WI38 (cell line): ENCODE measurements at regions not wholly inside any gene's neighbourhood (a gene's known extent, or its start where the extent isn't known, plus 50 kb on each side); places are given as distances from the start of the nearest gene placed in this dataset.
"Not testable (repeated sequence)": the region's sequence is repeated elsewhere in the genome, so short reads cannot be mapped to it uniquely, and the experiment has no call there.

Source experiments
- H3K4me3 ChIP-seq: 2 replicates; pipeline ENCODE4 v1.5.1; 2011; ENCODE audit warnings: low read depth, mild to moderate bottlenecking, control low read depth, low read length
- TF ChIP-seq, protein P1 (sequence below): IDR thresholded peaks from 2 replicates; pipeline ENCODE4 v1.5.1; 2012; ENCODE audit warnings: low read depth, mild to moderate bottlenecking, control low read depth, low read length

DNA sequence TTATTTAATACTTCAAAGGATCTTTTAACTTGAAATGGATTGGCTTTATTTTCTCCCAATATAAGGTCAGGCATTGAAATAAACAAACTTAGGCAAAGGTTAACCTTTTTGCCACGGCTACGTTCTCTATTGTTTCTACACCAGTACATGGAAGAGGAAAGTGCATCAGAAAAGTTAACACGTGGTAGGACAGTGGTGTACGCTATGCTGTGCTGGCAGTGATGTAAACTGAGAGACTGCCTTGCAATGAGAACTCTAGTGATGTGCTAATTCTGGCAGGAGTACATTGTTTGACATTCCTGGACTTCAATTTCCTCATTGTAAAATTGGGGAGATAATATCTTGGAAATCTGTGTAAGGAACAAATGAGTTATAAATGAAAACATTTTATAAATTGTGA is 208.2 kb downstream of the TMA16 start:
- TF ChIP-seq, protein P1, sequence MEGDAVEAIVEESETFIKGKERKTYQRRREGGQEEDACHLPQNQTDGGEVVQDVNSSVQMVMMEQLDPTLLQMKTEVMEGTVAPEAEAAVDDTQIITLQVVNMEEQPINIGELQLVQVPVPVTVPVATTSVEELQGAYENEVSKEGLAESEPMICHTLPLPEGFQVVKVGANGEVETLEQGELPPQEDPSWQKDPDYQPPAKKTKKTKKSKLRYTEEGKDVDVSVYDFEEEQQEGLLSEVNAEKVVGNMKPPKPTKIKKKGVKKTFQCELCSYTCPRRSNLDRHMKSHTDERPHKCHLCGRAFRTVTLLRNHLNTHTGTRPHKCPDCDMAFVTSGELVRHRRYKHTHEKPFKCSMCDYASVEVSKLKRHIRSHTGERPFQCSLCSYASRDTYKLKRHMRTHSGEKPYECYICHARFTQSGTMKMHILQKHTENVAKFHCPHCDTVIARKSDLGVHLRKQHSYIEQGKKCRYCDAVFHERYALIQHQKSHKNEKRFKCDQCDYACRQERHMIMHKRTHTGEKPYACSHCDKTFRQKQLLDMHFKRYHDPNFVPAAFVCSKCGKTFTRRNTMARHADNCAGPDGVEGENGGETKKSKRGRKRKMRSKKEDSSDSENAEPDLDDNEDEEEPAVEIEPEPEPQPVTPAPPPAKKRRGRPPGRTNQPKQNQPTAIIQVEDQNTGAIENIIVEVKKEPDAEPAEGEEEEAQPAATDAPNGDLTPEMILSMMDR = no peak
- no peak overlapping the region for H3K4me3 ChIP-seq

DNA sequence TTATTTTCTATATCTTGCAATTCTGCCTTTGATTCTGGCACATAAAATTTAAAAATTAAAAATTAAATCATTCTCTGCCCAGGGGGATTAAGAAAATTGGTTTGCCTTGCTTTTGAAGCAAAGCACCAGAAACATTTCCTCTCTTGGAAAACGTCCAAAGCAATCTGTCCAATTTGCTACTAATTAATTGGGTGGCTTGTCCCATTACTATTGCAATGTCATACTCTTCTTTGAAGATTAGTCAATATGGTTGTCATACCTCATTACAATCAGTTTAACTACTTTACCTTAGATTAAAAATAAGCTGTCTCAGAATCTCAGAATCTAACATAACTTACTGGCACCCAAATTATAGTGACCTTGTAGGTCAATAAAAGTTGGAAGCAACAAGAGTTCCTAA is 208.8 kb downstream of the TMA16 start:
- TF ChIP-seq, protein P1 = no peak
- no peak overlapping the region for H3K4me3 ChIP-seq

DNA sequence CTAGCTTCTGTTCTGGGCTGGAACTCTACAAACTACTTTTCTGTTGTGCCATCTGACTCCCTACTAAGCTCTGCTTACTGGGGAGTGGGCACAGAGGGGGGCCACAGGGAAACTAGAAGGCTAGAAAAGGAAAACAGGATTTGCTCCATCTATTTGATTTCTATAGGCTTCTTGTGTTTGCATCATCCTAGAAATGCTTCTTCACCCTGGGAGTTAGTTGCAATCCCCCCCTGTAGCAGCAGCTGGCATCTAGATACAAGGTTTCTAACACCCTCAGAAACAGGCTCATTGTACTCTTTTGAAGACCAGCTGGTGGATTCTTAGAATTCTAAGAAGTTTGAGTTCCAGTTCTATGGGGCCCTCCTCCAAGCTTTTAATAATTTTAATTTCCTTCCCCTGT is 213.4 kb downstream of the TMA16 start:
- no peak overlapping the region for H3K4me3 ChIP-seq
- TF ChIP-seq, protein P1 = no peak

DNA sequence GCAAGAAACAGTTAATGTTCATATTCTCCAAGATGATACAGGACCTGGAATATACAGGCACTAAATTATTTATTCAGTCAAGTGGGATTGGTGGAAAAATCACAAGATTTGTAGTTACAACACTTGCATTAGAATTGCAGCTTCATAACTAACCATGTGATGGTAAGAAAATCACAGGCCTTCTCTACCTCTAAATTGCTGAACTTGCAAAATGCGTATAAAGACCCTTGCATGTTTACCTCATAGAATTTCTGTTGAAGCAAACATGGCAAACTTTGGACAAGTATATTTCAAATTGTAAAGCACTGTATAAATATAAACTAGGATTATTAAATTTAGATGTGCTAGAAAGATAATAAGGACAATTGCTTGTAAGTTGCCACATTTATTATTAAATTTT is 215.1 kb downstream of the TMA16 start:
- TF ChIP-seq, protein P1 = no peak
- no peak overlapping the region for H3K4me3 ChIP-seq

DNA sequence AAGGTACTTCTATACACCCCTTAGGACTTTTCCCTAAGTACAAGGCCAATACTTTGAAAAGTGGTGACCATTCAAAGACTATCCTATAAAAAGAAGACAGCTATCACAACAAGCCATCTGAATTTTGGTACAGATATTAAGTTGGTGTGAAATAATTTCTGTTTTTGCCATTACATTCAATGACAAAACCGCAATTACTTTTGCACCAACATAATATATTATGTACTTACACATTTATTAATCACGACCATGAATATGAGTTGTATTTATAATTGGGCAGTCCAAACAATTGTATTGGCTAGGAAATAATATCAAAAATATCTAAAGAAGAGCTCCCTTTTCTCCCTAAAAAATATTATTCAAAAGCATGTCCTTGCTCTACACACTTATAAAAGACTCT is 215.7 kb downstream of the TMA16 start:
- TF ChIP-seq, protein P1 = no peak
- H3K4me3 ChIP-seq = no peak overlapping the region

DNA sequence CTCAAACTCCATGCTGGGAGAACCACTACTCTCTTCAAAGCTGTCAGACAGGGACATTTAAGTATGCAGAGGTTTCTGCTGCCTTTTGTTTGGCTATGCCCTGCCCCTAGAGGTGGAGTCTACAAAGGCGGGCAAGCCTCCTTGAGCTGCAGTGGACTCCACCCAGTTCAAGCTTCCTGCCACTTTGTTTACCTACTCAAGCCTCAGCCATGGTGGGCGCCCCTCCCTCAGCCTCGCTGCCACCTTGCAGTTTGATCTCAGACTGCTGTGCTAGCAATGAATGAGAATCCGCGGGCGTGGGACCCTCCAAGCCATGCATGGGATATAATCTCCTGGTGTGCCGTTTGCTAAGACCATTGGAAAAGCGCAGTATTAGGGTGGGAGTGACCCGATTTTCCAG is 230.0 kb downstream of the TMA16 start:
- not testable (repeated sequence) for H3K4me3 ChIP-seq

DNA sequence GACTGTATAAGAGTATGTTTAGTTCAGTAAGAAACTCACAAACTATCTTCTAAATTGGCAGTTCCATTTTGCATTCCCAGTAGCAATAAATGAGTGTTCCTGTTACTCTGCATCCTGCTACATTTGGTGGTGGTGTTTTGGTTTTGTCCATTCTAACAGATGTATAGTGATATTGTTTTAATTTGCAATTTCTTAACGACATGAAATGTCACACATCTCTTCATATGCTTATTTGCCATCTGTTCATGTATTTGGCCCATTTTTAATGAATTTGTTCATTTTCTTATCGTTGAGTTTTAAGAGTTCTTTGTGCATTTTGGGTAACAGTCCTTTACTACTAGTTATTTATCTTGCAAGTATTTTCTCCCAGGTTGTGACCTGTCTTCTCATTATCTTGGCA is 232.2 kb downstream of the TMA16 start:
- TF ChIP-seq, protein P1 = no peak
- no peak overlapping the region for H3K4me3 ChIP-seq

DNA sequence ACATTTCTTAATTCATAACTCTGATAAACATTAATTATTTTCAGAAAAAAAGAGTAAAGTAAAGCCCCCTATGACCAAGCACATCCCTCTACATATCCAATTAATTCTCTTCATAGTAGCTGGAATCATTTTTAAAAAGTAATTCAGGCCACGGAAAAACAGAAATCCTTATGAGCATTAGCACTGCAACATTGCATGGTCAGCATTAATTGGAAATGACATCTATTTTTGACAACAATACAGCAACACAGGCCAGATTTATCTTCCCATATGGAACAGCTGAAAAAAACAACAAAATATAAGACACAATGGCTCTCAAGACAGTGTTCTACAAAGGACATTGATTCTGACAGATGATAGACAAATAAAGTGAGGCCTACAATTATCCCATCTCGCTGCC is 236.6 kb downstream of the TMA16 start:
- TF ChIP-seq, protein P1 = no peak
- no peak overlapping the region for H3K4me3 ChIP-seq
